Mucosa of descending colon (tissue), 3 donors: ENCODE measurements at regions not wholly inside any gene's neighbourhood (a gene's known extent, or its start where the extent isn't known, plus 50 kb on each side); places are given as distances from the start of the nearest gene placed in this dataset.
"Not testable (repeated sequence)": the region's sequence is repeated elsewhere in the genome, so short reads cannot be mapped to it uniquely, and the experiment has no call there.

Source experiments
- ATAC-seq: fragments of 200-7000 bp; cut with Tn5 transposase; one replicate; pipeline ENCODE4 v1.9.1; 2020; ENCODE audit warnings: mild to moderate bottlenecking, moderate library complexity
- DNase-seq, 3 donors: peaks; one replicate each; pipeline ENCODE4 v3.0.0-alpha.2; 2020
- H3K36me3 ChIP-seq: fragments of 200-600 bp; one replicate; pipeline ENCODE4 v1.8.0; 2021; ENCODE audit warnings: low read depth, mild to moderate bottlenecking
- H3K4me1 ChIP-seq: fragments of 200-600 bp; one replicate; pipeline ENCODE4 v1.8.0; 2021; ENCODE audit warnings: low read depth, mild to moderate bottlenecking
- H3K4me3 ChIP-seq: fragments of 200-600 bp; one replicate; pipeline ENCODE4 v1.8.0; 2021; ENCODE audit warnings: mild to moderate bottlenecking
- H3K9me3 ChIP-seq: fragments of 200-600 bp; one replicate; pipeline ENCODE4 v1.8.0; 2021; ENCODE audit warnings: mild to moderate bottlenecking
- intact Hi-C, 2 donors: fragments of 100-400 bp; cut with DNase I in 1 of 2; cut with micrococcal nuclease in 1 of 2; formaldehyde crosslinking; loops; one replicate each; pipeline versions ENCODE4 v1.11.0 to v1.11.1; 2022; cut with DNase I, micrococcal nuclease
- TF ChIP-seq, protein P1 (sequence below): fragments of 200-600 bp; IDR thresholded peaks from one replicate; pipeline ENCODE4 v1.8.0; 2022; ENCODE audit warnings: antibody characterized with exemption, mild to moderate bottlenecking
- donor health status: DM: no; HTN: no; CAD: no; lungs with moderate emphysema.
- donor health status: DM: no; HTN: no; CAD: no.
- donor health status: DM: no; HTN: yes; CAD: no.

DNA sequence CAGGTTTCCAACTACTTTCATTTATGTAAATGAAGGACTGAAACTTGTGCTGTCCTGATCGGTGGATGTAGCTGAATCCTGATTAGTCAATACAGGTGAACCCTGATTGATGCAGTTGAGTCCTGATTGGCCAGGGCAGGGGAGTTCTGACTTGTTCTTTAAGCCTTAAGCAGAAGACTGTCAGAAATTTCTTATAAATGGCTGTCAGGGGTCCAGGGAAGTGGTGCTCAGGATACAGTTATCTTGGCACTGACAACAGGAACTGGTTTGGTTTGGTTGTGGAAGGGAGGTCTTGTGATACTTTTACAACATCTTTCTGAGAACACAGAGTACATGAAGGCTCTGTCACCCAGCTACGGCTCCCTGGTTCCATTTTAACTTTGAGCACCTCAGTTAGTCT is 132.1 kb downstream of the KCNJ12 start:
- ATAC-seq (no peak), DNase-seq (no peak)
- peaks cover 3% of the 10 kb centered on the region for H3K4me1 ChIP-seq
- TF ChIP-seq, protein P1, sequence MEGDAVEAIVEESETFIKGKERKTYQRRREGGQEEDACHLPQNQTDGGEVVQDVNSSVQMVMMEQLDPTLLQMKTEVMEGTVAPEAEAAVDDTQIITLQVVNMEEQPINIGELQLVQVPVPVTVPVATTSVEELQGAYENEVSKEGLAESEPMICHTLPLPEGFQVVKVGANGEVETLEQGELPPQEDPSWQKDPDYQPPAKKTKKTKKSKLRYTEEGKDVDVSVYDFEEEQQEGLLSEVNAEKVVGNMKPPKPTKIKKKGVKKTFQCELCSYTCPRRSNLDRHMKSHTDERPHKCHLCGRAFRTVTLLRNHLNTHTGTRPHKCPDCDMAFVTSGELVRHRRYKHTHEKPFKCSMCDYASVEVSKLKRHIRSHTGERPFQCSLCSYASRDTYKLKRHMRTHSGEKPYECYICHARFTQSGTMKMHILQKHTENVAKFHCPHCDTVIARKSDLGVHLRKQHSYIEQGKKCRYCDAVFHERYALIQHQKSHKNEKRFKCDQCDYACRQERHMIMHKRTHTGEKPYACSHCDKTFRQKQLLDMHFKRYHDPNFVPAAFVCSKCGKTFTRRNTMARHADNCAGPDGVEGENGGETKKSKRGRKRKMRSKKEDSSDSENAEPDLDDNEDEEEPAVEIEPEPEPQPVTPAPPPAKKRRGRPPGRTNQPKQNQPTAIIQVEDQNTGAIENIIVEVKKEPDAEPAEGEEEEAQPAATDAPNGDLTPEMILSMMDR = no peak
- H3K36me3 ChIP-seq = no peaks in the 10 kb centered on the region
- intact Hi-C loops = no loop called here
- H3K9me3 ChIP-seq = no peaks in the 10 kb centered on the region
- H3K4me3 ChIP-seq = no peak overlapping the region

DNA sequence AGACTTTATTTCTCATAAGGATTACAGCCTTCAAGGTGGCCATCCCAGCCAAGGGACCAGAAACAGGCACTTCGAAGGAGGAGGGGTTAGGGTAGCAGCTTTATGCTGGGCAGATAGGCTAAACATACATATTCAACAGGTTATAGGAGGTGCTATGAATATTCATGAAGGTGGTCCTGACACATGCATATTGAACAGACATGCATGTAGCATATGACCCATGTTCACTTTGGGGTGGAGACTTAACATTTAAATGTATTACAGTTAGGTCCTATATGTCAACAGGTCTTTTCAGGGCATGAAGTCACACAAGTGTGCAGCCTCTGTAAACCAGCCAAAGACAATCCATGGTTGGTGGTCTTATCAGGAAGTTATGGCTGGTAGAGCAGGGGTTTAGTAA is 133.2 kb downstream of the KCNJ12 start:
- H3K36me3 ChIP-seq, ATAC-seq, intact Hi-C loops, H3K9me3 ChIP-seq, H3K4me1 ChIP-seq, H3K4me3 ChIP-seq, DNase-seq: not testable (repeated sequence)

GRCh38 chr17:21510686-21511362 is 134.7 kb downstream of the KCNJ12 start:
- DNase-seq (no peak), ATAC-seq (peak; percentile 23)
- TF ChIP-seq, protein P1 = no peak
- intact Hi-C loops = loop anchor here (10.0 kb wide), 3 partner anchors 56 to 386 kb away; partner anchors contain the start of gene DHRS7B (in 1 of the 2)
- no peaks in the 10 kb centered on the region for H3K9me3 ChIP-seq
- H3K4me1 ChIP-seq = peaks cover 3% of the 10 kb centered on the region
- no peak overlapping the region for H3K4me3 ChIP-seq
- no peaks in the 10 kb centered on the region for H3K36me3 ChIP-seq

DNA sequence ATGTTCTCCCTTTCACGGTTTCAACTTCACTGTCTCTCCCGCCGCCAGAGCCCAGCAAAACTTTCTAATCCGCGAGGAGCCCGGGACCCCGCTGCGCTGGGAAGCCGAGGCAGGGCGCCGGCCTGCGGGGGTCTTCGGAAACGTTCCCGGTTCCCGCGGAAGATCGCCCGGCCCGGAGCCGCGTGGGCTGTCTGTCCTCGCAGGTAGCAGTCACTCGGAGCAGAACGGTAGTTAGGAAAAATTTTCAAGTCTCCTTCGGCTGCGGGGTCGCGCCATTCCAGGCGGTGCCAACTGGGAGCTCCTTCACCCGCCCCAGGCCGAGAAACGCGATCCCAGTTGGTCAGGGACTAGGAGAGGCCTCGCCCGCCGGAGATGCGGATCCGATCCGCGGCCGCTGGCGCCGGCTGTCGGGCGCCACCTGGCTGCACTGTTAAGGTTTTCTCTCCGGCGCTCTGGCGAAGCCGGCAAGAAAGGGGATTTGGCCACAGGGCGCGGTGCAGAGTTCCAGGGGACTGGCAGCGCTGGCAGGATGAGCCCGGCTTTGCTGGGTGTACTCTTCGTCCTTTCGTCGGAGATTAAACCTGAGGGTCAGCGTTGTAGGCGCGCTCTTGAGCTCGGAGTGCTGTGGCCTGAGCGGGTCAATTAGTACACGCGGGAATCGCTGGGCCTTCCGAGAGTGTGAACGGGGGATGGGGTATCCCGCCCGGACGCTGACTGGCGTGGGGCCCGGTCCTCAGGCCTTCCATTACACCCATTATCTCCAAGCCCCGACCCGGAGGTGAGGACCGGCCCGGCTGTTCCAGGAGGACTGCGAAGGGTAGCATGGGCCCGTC is 135.4 kb downstream of the KCNJ12 start:
- TF ChIP-seq, protein P1 = peak; percentile 69
- ATAC-seq = peak; percentile 97
- intact Hi-C loops = loop anchor here (10.0 kb wide), 3 partner anchors 57 to 387 kb away; partner anchors contain the start of gene DHRS7B (in 1 of the 2)

DNA sequence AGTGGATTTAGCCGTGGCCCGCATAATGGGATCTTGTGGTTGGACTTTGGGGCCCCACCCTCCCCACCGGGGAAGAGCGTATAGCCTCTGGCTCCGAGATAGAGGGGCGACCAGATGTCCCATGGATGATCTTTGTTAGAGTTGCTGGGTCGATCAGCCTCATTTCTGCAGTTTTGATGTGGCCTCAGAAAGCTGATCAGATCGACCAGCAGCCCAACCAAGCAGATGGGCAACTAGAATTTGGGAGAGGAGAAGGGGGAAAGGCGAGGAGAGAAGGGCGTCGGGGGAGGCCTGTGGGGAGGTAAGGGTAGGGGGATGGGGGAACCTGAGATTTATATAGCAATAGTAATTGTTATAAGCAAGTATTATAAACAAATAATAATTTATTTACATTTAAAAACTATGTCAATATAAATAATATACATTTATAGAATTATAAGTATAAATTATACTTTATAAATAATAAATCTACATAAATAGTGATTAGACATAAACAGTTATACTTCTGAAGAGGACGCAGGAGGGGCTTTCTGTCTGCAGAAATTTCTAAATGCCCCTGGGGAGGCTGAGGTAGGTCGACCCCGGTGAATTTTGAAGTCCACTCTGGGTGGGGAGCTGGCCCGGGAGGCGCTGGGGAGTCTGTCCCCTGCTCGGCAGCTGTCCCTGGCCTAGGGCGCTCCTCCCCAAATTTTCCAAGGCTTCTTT is 136.3 kb downstream of the KCNJ12 start:
- intact Hi-C loops = loop anchor here (10.0 kb wide), 3 partner anchors 58 to 388 kb away; partner anchors contain the start of gene DHRS7B (in 1 of the 2)
- DNase-seq = no peak
- TF ChIP-seq, protein P1 = no peak
- no peak for ATAC-seq
- Histone ChIP-seq H3K4me1 (peaks cover 3% of the 10 kb centered on the region), H3K36me3 (no peaks in the 10 kb centered on the region), H3K4me3 (no peak overlapping the region), H3K9me3 (no peaks in the 10 kb centered on the region)

More for the DNA sequence above, 135.4 kb downstream of the KCNJ12 start:
- Histone ChIP-seq H3K4me1 (peaks cover 3% of the 10 kb centered on the region), H3K9me3 (no peaks in the 10 kb centered on the region), H3K36me3 (no peaks in the 10 kb centered on the region), H3K4me3 (no peak overlapping the region)
- DNase-seq = peak; percentile 81 to 88 (median 82)
